LNCAP (cell line): ENCODE measurements at regions not wholly inside any gene's neighbourhood (a gene's known extent, or its start where the extent isn't known, plus 50 kb on each side); places are given as distances from the start of the nearest gene placed in this dataset.

ENCODE experiments used
- CTCF ChIP-seq: fragments of 450-650 bp; IDR thresholded peaks from 2 replicates; pipeline ENCODE4 v1.5.1; 2017; ENCODE audit warnings: mild to moderate bottlenecking

- no peak for TF ChIP-seq CTCF
Measured at GRCh38 chrX:80576267-80576666, 156.0 kb downstream of the TENT5D start.

- TF ChIP-seq CTCF, result no peak
Measured at GRCh38 chrX:80576806-80577533, 156.7 kb downstream of the TENT5D start.

- peak; percentile 54 for TF ChIP-seq CTCF
Measured at GRCh38 chrX:80578517-80579105, 158.4 kb downstream of the TENT5D start.

- no peak for TF ChIP-seq CTCF
Measured at GRCh38 chrX:80602036-80602860, 182.0 kb downstream of the TENT5D start.
